ENCODE measurements at regions not wholly inside any gene's neighbourhood (a gene's known extent, or its start where the extent isn't known, plus 50 kb on each side); places are given as distances from the start of the nearest gene placed in this dataset.

- Histone ChIP-seq H3K27ac (ENCODE audit: low read depth, low read length) (no peak overlapping the region), H4K20me1 (ENCODE audit: low read depth, low read length) (no peaks in the 10 kb centered on the region), H3K27me3 (ENCODE audit: low read length) (no peaks in the 10 kb centered on the region), H3K36me3 (ENCODE audit: low read length) (no peaks in the 10 kb centered on the region), H3K9me2 (replicated peaks; ENCODE audit: insufficient read depth, low read length) (no peaks in the 10 kb centered on the region), H3K79me2 (ENCODE audit: insufficient read depth, low read length) (no peaks in the 10 kb centered on the region), H3F3A (ENCODE audit: insufficient read depth) (no peaks in the 10 kb centered on the region), H3K4me3 (ENCODE audit: insufficient read depth, low read length, poor library complexity, severe bottlenecking) (no peak overlapping the region), H3K9ac (ENCODE audit: low read length) (no peak overlapping the region), H3K9me3 (ENCODE audit: insufficient read depth, low read length) (no peaks in the 10 kb centered on the region), H2AFZ (ENCODE audit: low read depth, low read length, severe bottlenecking) (no peak overlapping the region), H3K4me2 (ENCODE audit: low read depth, low read length, poor library complexity, severe bottlenecking) (no peak overlapping the region)
- TF ChIP-seq EZH2phosphoT487 (conservative IDR thresholded peaks at IDR 0.05; ENCODE audit: low read length), result no peak
- TF ChIP-seq CTCF (IDR thresholded peaks at IDR 0.05; ENCODE audit: insufficient read depth, low read length, poor library complexity, severe bottlenecking), result no peak
Observed at GRCh38 chr16:80277182-80277581, 263.6 kb upstream of the DYNLRB2 start.

- Histone ChIP-seq H3K9ac (ENCODE audit: low read length) (no peak overlapping the region), H2AFZ (ENCODE audit: low read depth, low read length, severe bottlenecking) (no peak overlapping the region), H3K27ac (ENCODE audit: low read depth, low read length) (no peak overlapping the region), H3F3A (ENCODE audit: insufficient read depth) (no peaks in the 10 kb centered on the region), H3K79me2 (ENCODE audit: insufficient read depth, low read length) (no peaks in the 10 kb centered on the region), H4K20me1 (ENCODE audit: low read depth, low read length) (no peaks in the 10 kb centered on the region), H3K36me3 (ENCODE audit: low read length) (no peaks in the 10 kb centered on the region), H3K9me3 (ENCODE audit: insufficient read depth, low read length) (no peaks in the 10 kb centered on the region), H3K4me3 (ENCODE audit: insufficient read depth, low read length, poor library complexity, severe bottlenecking) (no peak overlapping the region), H3K9me2 (replicated peaks; ENCODE audit: insufficient read depth, low read length) (no peaks in the 10 kb centered on the region), H3K27me3 (ENCODE audit: low read length) (no peaks in the 10 kb centered on the region), H3K4me2 (ENCODE audit: low read depth, low read length, poor library complexity, severe bottlenecking) (no peak overlapping the region)
- no peak for TF ChIP-seq EZH2phosphoT487 (conservative IDR thresholded peaks at IDR 0.05; ENCODE audit: low read length)
- TF ChIP-seq CTCF (IDR thresholded peaks at IDR 0.05; ENCODE audit: insufficient read depth, low read length, poor library complexity, severe bottlenecking), result no peak
Observed at GRCh38 chr16:80274576-80275191, 266.1 kb upstream of the DYNLRB2 start.

- Histone ChIP-seq H4K20me1 (ENCODE audit: low read depth, low read length) (no peaks in the 10 kb centered on the region), H3K27ac (ENCODE audit: low read depth, low read length) (no peak overlapping the region), H3F3A (ENCODE audit: insufficient read depth) (no peaks in the 10 kb centered on the region), H3K4me3 (ENCODE audit: insufficient read depth, low read length, poor library complexity, severe bottlenecking) (no peak overlapping the region), H3K9ac (ENCODE audit: low read length) (no peak overlapping the region), H3K9me3 (ENCODE audit: insufficient read depth, low read length) (no peaks in the 10 kb centered on the region), H3K79me2 (ENCODE audit: insufficient read depth, low read length) (no peaks in the 10 kb centered on the region), H3K36me3 (ENCODE audit: low read length) (no peaks in the 10 kb centered on the region), H2AFZ (ENCODE audit: low read depth, low read length, severe bottlenecking) (no peak overlapping the region), H3K4me2 (ENCODE audit: low read depth, low read length, poor library complexity, severe bottlenecking) (no peak overlapping the region), H3K27me3 (ENCODE audit: low read length) (no peaks in the 10 kb centered on the region), H3K9me2 (replicated peaks; ENCODE audit: insufficient read depth, low read length) (no peaks in the 10 kb centered on the region)
- TF ChIP-seq EZH2phosphoT487 (conservative IDR thresholded peaks at IDR 0.05; ENCODE audit: low read length) (no peak), CTCF (IDR thresholded peaks at IDR 0.05; ENCODE audit: insufficient read depth, low read length, poor library complexity, severe bottlenecking) (no peak)
Observed at GRCh38 chr16:80273635-80274538, 266.9 kb upstream of the DYNLRB2 start.

All from SU-DHL-6 (cell line).